ENCODE measurements at regions not wholly inside any gene's neighbourhood (a gene's known extent, or its start where the extent isn't known, plus 50 kb on each side); places are given as distances from the start of the nearest gene placed in this dataset.

GRCh38 chr5:96262105-96262504 is 170.9 kb downstream of the PCSK1 start:
- in situ Hi-C loops (cut with MboI; ENCODE audit: low pct_ligation_motif_present in 1 of 4, low pct_unique_long_range_greater_than_20kb in 1 of 4, low sequenced_read_pairs in 3 of 4): no loop called here
- 76 to 77% methylated on average over 3 of the region's 3 CpGs for WGBS, 2 donors (ENCODE audit: low coverage in 1 of 2)
- Histone ChIP-seq H3K36me3 (no peaks in the 10 kb centered on the region), H3K27ac (no peak overlapping the region), H3K4me1 (no peaks in the 10 kb centered on the region), H3K27me3 (no peaks in the 10 kb centered on the region), H3K9me3 (peaks cover 0 to 7% of the 10 kb centered on the region in 2 donors), H3K4me3 (no peak overlapping the region)
- no peak for DNase-seq
- TF ChIP-seq POLR2A (IDR thresholded peaks at IDR 0.05) (no peak), POLR2AphosphoS5 (IDR thresholded peaks at IDR 0.05) (no peak), EP300 (IDR thresholded peaks at IDR 0.05; ENCODE audit: low read depth) (no peak), CTCF (IDR thresholded peaks at IDR 0.05) (no peak)
- intact Hi-C loops (cut with DNase I; ENCODE audit: low total_unique reads): no loop called here

GRCh38 chr5:96260009-96260408 is 173.0 kb downstream of the PCSK1 start:
- Histone ChIP-seq H3K36me3 (no peaks in the 10 kb centered on the region), H3K4me1 (no peaks in the 10 kb centered on the region), H3K4me3 (no peak overlapping the region), H3K9me3 (no peaks in the 10 kb centered on the region), H3K27ac (no peak overlapping the region), H3K27me3 (no peaks in the 10 kb centered on the region)
- in situ Hi-C loops (cut with MboI; ENCODE audit: low pct_ligation_motif_present in 1 of 4, low pct_unique_long_range_greater_than_20kb in 1 of 4, low sequenced_read_pairs in 3 of 4): no loop called here
- TF ChIP-seq POLR2AphosphoS5 (IDR thresholded peaks at IDR 0.05): no peak
- DNase-seq: no peak
- intact Hi-C loops (cut with DNase I; ENCODE audit: low total_unique reads): no loop called here
- WGBS, 2 donors (ENCODE audit: low coverage in 1 of 2): 91 to 97% methylated on average over 5 of the region's 5 CpGs

DNA sequence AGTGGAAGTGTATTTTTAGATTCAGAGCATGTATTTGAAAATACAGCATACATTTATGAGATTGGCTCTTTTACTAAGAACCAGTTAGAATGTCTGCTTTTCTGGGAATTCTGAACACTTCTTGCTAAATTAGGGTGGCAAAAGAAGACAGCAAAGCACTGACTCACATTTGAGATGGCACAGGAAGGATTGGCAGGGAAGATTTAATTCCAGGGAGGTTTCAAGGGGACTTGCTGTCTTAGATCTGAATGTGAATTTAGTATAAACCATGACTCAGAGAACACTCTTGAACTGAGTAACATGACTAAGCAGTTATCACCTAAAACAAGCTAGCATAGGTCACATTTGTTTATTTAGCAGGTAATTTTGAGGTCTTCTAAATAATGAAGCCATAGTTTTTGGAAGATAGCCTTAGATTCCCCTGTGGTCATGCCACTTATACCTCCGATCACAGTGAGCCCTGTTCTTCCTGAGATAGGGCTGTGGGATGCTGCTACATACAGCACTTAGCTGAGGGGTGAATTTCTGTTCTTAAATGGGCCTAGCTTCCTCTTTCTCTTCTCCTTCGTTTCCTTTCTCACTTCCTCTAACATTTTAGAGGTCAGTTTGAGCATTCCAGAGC is 173.8 kb downstream of the PCSK1 start:
- no peaks in the 10 kb centered on the region for H3K36me3 ChIP-seq
- no peaks in the 10 kb centered on the region for H3K9me3 ChIP-seq
- H3K27me3 ChIP-seq: no peaks in the 10 kb centered on the region
- WGBS, 2 donors (ENCODE audit: low coverage in 1 of 2): 57% methylated on average over 2 of the region's 2 CpGs; no CpG with 5 or more reads in 1 of the 2 donors
- no peak overlapping the region for H3K4me3 ChIP-seq
- in situ Hi-C loops (cut with MboI; ENCODE audit: low pct_ligation_motif_present in 1 of 4, low pct_unique_long_range_greater_than_20kb in 1 of 4, low sequenced_read_pairs in 3 of 4): no loop called here
- H3K4me1 ChIP-seq: no peaks in the 10 kb centered on the region
- no peak for TF ChIP-seq CTCF (IDR thresholded peaks at IDR 0.05)
- TF ChIP-seq EP300 (IDR thresholded peaks at IDR 0.05; ENCODE audit: low read depth): no peak
- TF ChIP-seq POLR2AphosphoS5 (IDR thresholded peaks at IDR 0.05): no peak
- no peak for TF ChIP-seq POLR2A (IDR thresholded peaks at IDR 0.05)
- no peak overlapping the region for H3K27ac ChIP-seq
- intact Hi-C loops (cut with DNase I; ENCODE audit: low total_unique reads): no loop called here
- no peak for DNase-seq

DNA sequence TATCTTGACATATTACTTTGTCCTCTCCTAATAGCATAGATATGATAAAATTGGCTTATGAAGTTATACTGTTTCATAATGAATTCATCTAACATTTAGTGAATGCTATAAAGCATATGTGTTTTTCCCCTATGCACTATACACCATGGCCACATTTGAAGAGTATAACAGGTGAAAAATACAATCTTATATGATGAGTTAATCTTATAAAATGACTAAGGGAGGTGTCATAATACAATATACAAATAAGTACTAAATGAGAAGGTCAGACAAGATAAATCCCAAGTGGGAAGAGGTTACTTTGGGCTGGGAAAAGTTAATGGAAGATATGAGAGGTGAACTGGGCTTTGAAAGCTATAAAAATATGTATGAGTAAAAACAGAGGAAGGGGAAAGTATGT is 174.4 kb downstream of the PCSK1 start:
- no peak overlapping the region for H3K27ac ChIP-seq
- DNase-seq: no peak
- no peak overlapping the region for H3K4me3 ChIP-seq
- TF ChIP-seq EP300 (IDR thresholded peaks at IDR 0.05; ENCODE audit: low read depth) (no peak), POLR2A (IDR thresholded peaks at IDR 0.05) (no peak), CTCF (IDR thresholded peaks at IDR 0.05) (no peak), POLR2AphosphoS5 (IDR thresholded peaks at IDR 0.05) (no peak)
- no peaks in the 10 kb centered on the region for H3K4me1 ChIP-seq
- no peaks in the 10 kb centered on the region for H3K36me3 ChIP-seq
- intact Hi-C loops (cut with DNase I; ENCODE audit: low total_unique reads): no loop called here
- no peaks in the 10 kb centered on the region for H3K9me3 ChIP-seq
- H3K27me3 ChIP-seq: no peaks in the 10 kb centered on the region
- in situ Hi-C loops (cut with MboI; ENCODE audit: low pct_ligation_motif_present in 1 of 4, low pct_unique_long_range_greater_than_20kb in 1 of 4, low sequenced_read_pairs in 3 of 4): no loop called here

- intact Hi-C loops (cut with DNase I; ENCODE audit: low total_unique reads): no loop called here
These were observed 175.1 kb downstream of the PCSK1 start for GRCh38 chr5:96257904-96258303.

More at GRCh38 chr5:96257904-96258303, 175.1 kb downstream of the PCSK1 start:
- no peak for DNase-seq
- H3K4me3 ChIP-seq: no peak overlapping the region
- WGBS, 2 donors (ENCODE audit: low coverage in 1 of 2): 83 to 85% methylated on average over 2 of the region's 2 CpGs
- TF ChIP-seq CTCF (IDR thresholded peaks at IDR 0.05) (no peak), POLR2AphosphoS5 (IDR thresholded peaks at IDR 0.05) (no peak), POLR2A (IDR thresholded peaks at IDR 0.05) (no peak), EP300 (IDR thresholded peaks at IDR 0.05; ENCODE audit: low read depth) (no peak)
- no peaks in the 10 kb centered on the region for H3K36me3 ChIP-seq
- no peaks in the 10 kb centered on the region for H3K9me3 ChIP-seq
- no peak overlapping the region for H3K27ac ChIP-seq
- no peaks in the 10 kb centered on the region for H3K4me1 ChIP-seq
- H3K27me3 ChIP-seq: no peaks in the 10 kb centered on the region
- in situ Hi-C loops (cut with MboI; ENCODE audit: low pct_ligation_motif_present in 1 of 4, low pct_unique_long_range_greater_than_20kb in 1 of 4, low sequenced_read_pairs in 3 of 4): no loop called here
